Heart left ventricle (tissue), 13 donors: ENCODE measurements at regions not wholly inside any gene's neighbourhood (a gene's known extent, or its start where the extent isn't known, plus 50 kb on each side); places are given as distances from the start of the nearest gene placed in this dataset.

Source experiments
- POLR2A ChIP-seq, 2 donors: fragments of 450-650 bp; IDR thresholded peaks; one replicate each; pipeline ENCODE4 v1.6.1; 2017; ENCODE audit warnings: antibody characterized with exemption in 2 of 2, mild to moderate bottlenecking in 2 of 2, moderate library complexity in 2 of 2
- TF ChIP-seq, protein P1 (sequence below), 12 donors: fragments of 200-600 bp; sonication (generic) in 4 of 12; IDR thresholded peaks; one replicate each; pipeline versions ENCODE4 v1.5.0 to v1.8.0; 2018 to 2022; ENCODE audit warnings: antibody characterized with exemption in 12 of 12, mild to moderate bottlenecking in 5 of 12
- donor health status: ischemic (EF 13 %, LVEDD 7.1; RV severe dilation, severe dysfunction).
- donor health status: DM: no; HTN: yes; CAD: no.
- donor health status: DM: no; HTN: no; CAD: no.
- donor health status: ischemic (EF 25% LVEDD 6.9; RV normal size, moderate dysfunction).
- donor health status: ischemic (EF 25% LVEDD 5.7; RV mildly dilated, moderate dysfunction).
- donor health status: ischemic (EF 35%, LVEDD 5.7; RV mildly dilated, moderate dysfunction).
- donor health status: nonischemic (EF 11% LVEDD 7.7; RV severe dilation, severe dysfunction).
- donor health status: DM: yes; HTN: yes; CAD: no.
- donor health status: PGD.
- donor health status: ischemic (EF 29% LVEDD 5.4; RV normal size, mild dysfunction).
- donor health status: nonischemic (EF 23%, LVEDD 6.1; RV moderate dilation, normal function).

- TF ChIP-seq, protein P1, sequence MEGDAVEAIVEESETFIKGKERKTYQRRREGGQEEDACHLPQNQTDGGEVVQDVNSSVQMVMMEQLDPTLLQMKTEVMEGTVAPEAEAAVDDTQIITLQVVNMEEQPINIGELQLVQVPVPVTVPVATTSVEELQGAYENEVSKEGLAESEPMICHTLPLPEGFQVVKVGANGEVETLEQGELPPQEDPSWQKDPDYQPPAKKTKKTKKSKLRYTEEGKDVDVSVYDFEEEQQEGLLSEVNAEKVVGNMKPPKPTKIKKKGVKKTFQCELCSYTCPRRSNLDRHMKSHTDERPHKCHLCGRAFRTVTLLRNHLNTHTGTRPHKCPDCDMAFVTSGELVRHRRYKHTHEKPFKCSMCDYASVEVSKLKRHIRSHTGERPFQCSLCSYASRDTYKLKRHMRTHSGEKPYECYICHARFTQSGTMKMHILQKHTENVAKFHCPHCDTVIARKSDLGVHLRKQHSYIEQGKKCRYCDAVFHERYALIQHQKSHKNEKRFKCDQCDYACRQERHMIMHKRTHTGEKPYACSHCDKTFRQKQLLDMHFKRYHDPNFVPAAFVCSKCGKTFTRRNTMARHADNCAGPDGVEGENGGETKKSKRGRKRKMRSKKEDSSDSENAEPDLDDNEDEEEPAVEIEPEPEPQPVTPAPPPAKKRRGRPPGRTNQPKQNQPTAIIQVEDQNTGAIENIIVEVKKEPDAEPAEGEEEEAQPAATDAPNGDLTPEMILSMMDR (IDR thresholded peaks at IDR 0.05), result no peak
- TF ChIP-seq POLR2A (IDR thresholded peaks at IDR 0.05), result no peak
These were observed 348.0 kb upstream of the DPPA4 start for GRCh38 chr3:109685084-109686079.
